ENCODE measurements at regions not wholly inside any gene's neighbourhood (a gene's known extent, or its start where the extent isn't known, plus 50 kb on each side); places are given as distances from the start of the nearest gene placed in this dataset.

GRCh38 chr5:98349251-98349989 is 424.0 kb upstream of the RGMB start:
- H2AFZ ChIP-seq (ENCODE audit: low read depth), result no peak overlapping the region
- no peaks in the 10 kb centered on the region for H3K4me1 ChIP-seq (ENCODE audit: low read depth, poor library complexity, severe bottlenecking)
- no peaks in the 10 kb centered on the region for H3K36me3 ChIP-seq (ENCODE audit: insufficient read depth)
- no peaks in the 10 kb centered on the region for H3K27me3 ChIP-seq (ENCODE audit: insufficient read depth, low read depth)
- H3K9ac ChIP-seq, result no peak overlapping the region
- no peaks in the 10 kb centered on the region for H4K20me1 ChIP-seq (ENCODE audit: insufficient read depth)
- H3K4me3 ChIP-seq (IDR thresholded peaks at IDR 0.05; ENCODE audit: insufficient read depth, low read depth, low read length), result no peak overlapping the region
- no peak overlapping the region for H3K4me2 ChIP-seq
- H3K27ac ChIP-seq, result no peak overlapping the region
- no peaks in the 10 kb centered on the region for H3K79me2 ChIP-seq (ENCODE audit: insufficient read depth, low read depth)
- TF ChIP-seq CTCF (conservative IDR thresholded peaks at IDR 0.05; ENCODE audit: low read depth, low read length), result peak; percentile 59

GRCh38 chr5:98349990-98350365 is 423.5 kb upstream of the RGMB start:
- no peaks in the 10 kb centered on the region for H3K4me1 ChIP-seq (ENCODE audit: low read depth, poor library complexity, severe bottlenecking)
- no peaks in the 10 kb centered on the region for H3K36me3 ChIP-seq (ENCODE audit: insufficient read depth)
- H3K27me3 ChIP-seq (ENCODE audit: insufficient read depth, low read depth), result no peaks in the 10 kb centered on the region
- H3K9ac ChIP-seq, result no peak overlapping the region
- H3K27ac ChIP-seq, result no peak overlapping the region
- no peak overlapping the region for H2AFZ ChIP-seq (ENCODE audit: low read depth)
- H4K20me1 ChIP-seq (ENCODE audit: insufficient read depth), result no peaks in the 10 kb centered on the region
- no peak overlapping the region for H3K4me3 ChIP-seq (IDR thresholded peaks at IDR 0.05; ENCODE audit: insufficient read depth, low read depth, low read length)
- H3K4me2 ChIP-seq, result no peak overlapping the region
- H3K79me2 ChIP-seq (ENCODE audit: insufficient read depth, low read depth), result no peaks in the 10 kb centered on the region
- peak; percentile 19; the same call in 1 of the 2 replicates for TF ChIP-seq CTCF (conservative IDR thresholded peaks at IDR 0.05; ENCODE audit: low read depth, low read length)

- no peaks in the 10 kb centered on the region for H3K27me3 ChIP-seq (ENCODE audit: insufficient read depth, low read depth)
- no peaks in the 10 kb centered on the region for H3K79me2 ChIP-seq (ENCODE audit: insufficient read depth, low read depth)
- no peaks in the 10 kb centered on the region for H3K4me1 ChIP-seq (ENCODE audit: low read depth, poor library complexity, severe bottlenecking)
- no peak overlapping the region for H2AFZ ChIP-seq (ENCODE audit: low read depth)
- no peaks in the 10 kb centered on the region for H4K20me1 ChIP-seq (ENCODE audit: insufficient read depth)
- H3K27ac ChIP-seq, result no peak overlapping the region
- H3K36me3 ChIP-seq (ENCODE audit: insufficient read depth), result no peaks in the 10 kb centered on the region
- no peak overlapping the region for H3K9ac ChIP-seq
- no peak overlapping the region for H3K4me2 ChIP-seq
- H3K4me3 ChIP-seq (IDR thresholded peaks at IDR 0.05; ENCODE audit: insufficient read depth, low read depth, low read length), result no peak overlapping the region
- no peak for TF ChIP-seq CTCF (conservative IDR thresholded peaks at IDR 0.05; ENCODE audit: low read depth, low read length)
Observed at GRCh38 chr5:98354922-98355321, 418.5 kb upstream of the RGMB start.

- Histone ChIP-seq H3K4me3 (IDR thresholded peaks at IDR 0.05; ENCODE audit: insufficient read depth, low read depth, low read length) (no peak overlapping the region), H3K9ac (no peak overlapping the region), H4K20me1 (ENCODE audit: insufficient read depth) (no peaks in the 10 kb centered on the region), H3K4me2 (no peak overlapping the region), H3K27me3 (ENCODE audit: insufficient read depth, low read depth) (no peaks in the 10 kb centered on the region), H3K79me2 (ENCODE audit: insufficient read depth, low read depth) (no peaks in the 10 kb centered on the region), H2AFZ (ENCODE audit: low read depth) (no peak overlapping the region), H3K27ac (no peak overlapping the region), H3K36me3 (ENCODE audit: insufficient read depth) (no peaks in the 10 kb centered on the region), H3K4me1 (ENCODE audit: low read depth, poor library complexity, severe bottlenecking) (no peaks in the 10 kb centered on the region)
- no peak for TF ChIP-seq CTCF (conservative IDR thresholded peaks at IDR 0.05; ENCODE audit: low read depth, low read length)
Observed at GRCh38 chr5:98360548-98360947, 412.9 kb upstream of the RGMB start.

Data from KMS-11 (cell line).